Osteocyte (in vitro differentiated cells): ENCODE measurements at regions not wholly inside any gene's neighbourhood (a gene's known extent, or its start where the extent isn't known, plus 50 kb on each side); places are given as distances from the start of the nearest gene placed in this dataset.

Experiments used
- DNase-seq: peaks from one replicate; pipeline ENCODE4 v3.0.0; 2021; ENCODE audit warnings: mixed read lengths; ENCODE audit not compliant: unreplicated experiment; ENCODE audit errors: extremely low spot score
- H3K27ac Mint-ChIP-seq: one replicate; pipeline ENCODE4 v1.8.0; 2021; ENCODE audit warnings: mild to moderate bottlenecking, mixed read lengths; ENCODE audit not compliant: unreplicated experiment
- H3K27me3 Mint-ChIP-seq: one replicate; pipeline ENCODE4 v1.8.0; 2021; ENCODE audit warnings: mixed read lengths; ENCODE audit not compliant: unreplicated experiment
- H3K36me3 Mint-ChIP-seq: one replicate; pipeline ENCODE4 v1.8.0; 2021; ENCODE audit warnings: mixed read lengths; ENCODE audit not compliant: unreplicated experiment
- H3K4me1 Mint-ChIP-seq: one replicate; pipeline ENCODE4 v1.8.0; 2021; ENCODE audit warnings: mixed read lengths; ENCODE audit not compliant: unreplicated experiment
- H3K4me3 Mint-ChIP-seq: one replicate; pipeline ENCODE4 v1.8.0; 2021; ENCODE audit warnings: mild to moderate bottlenecking, moderate library complexity, mixed read lengths; ENCODE audit not compliant: unreplicated experiment
- H3K9me3 Mint-ChIP-seq: one replicate; pipeline ENCODE4 v1.8.0; 2021; ENCODE audit warnings: mixed read lengths; ENCODE audit not compliant: unreplicated experiment
- TF ChIP-seq, protein P1 (sequence below): fragments of 200-600 bp; sonication (generic); IDR thresholded peaks from 2 replicates; pipeline ENCODE4 v1.5.0; 2021; ENCODE audit warnings: antibody characterized with exemption, mild to moderate bottlenecking, moderate library complexity

DNA sequence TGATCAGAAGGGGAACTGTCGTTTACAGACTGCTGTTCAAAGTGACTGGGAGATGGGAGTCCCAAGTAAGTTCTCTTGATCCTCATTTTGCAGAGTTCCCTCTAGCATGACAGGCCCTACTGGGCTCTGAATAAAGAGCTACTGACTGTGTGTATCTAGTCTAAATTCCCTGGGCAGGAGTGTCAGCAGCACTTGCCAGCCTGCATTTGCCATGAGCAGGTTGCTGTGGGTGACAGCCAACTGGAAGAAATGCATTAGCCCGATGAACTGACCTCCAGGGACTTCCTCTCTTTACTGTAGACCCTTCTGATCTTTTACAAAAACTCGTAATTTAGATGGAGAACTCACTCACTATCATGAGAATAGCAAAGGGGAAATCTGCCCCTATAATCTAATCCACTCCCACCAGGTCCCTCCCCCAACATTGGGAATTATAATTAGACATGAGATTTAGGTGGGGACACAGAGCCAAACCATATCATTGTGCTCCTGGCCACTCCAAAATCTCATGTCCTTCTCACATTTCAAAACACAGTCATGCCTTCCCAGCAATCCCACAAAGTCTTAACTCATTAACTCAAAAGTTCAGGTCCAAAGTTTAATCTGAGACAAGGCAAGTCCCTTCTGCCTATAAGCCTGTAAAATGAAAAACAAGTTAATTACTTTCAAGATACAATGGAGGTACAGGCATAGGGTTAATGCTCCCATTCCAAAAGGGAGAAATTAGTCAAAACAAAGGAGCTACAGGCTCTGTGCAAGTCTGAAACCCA, 78.9 kb upstream of the CXCL14 start:
- TF ChIP-seq, protein P1, sequence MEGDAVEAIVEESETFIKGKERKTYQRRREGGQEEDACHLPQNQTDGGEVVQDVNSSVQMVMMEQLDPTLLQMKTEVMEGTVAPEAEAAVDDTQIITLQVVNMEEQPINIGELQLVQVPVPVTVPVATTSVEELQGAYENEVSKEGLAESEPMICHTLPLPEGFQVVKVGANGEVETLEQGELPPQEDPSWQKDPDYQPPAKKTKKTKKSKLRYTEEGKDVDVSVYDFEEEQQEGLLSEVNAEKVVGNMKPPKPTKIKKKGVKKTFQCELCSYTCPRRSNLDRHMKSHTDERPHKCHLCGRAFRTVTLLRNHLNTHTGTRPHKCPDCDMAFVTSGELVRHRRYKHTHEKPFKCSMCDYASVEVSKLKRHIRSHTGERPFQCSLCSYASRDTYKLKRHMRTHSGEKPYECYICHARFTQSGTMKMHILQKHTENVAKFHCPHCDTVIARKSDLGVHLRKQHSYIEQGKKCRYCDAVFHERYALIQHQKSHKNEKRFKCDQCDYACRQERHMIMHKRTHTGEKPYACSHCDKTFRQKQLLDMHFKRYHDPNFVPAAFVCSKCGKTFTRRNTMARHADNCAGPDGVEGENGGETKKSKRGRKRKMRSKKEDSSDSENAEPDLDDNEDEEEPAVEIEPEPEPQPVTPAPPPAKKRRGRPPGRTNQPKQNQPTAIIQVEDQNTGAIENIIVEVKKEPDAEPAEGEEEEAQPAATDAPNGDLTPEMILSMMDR, result no peak
- no peaks in the 10 kb centered on the region for H3K4me1 Mint-ChIP-seq
- H3K4me3 Mint-ChIP-seq, result no peak overlapping the region
- no peaks in the 10 kb centered on the region for H3K9me3 Mint-ChIP-seq
- DNase-seq, result peak; percentile 68
- peaks cover 7% of the 10 kb centered on the region for H3K27me3 Mint-ChIP-seq
- no peak overlapping the region for H3K27ac Mint-ChIP-seq
- no peaks in the 10 kb centered on the region for H3K36me3 Mint-ChIP-seq

DNA sequence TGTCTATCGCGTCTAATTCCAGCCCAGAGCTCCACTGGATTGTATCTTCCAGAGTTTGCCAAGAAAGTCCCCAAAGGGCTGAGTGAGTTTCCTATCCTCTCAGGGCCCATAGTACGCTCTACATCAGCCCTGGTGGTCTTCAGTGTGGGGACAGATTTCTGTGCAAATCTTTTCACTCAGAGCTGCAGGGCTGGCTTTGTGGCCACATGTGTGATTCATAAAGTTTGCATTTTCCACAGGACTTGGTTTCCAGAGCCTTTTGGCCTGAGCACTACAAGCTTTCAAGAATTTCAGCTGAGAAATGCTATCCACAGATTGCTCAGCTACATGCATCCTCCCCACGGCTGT, 76.7 kb upstream of the CXCL14 start:
- Mint-ChIP-seq H3K27ac (no peak overlapping the region), H3K4me3 (no peak overlapping the region), H3K36me3 (no peaks in the 10 kb centered on the region), H3K27me3 (peaks cover 4% of the 10 kb centered on the region), H3K4me1 (no peaks in the 10 kb centered on the region), H3K9me3 (no peaks in the 10 kb centered on the region)
- DNase-seq, result peak; percentile 34
- TF ChIP-seq, protein P1, result no peak

DNA sequence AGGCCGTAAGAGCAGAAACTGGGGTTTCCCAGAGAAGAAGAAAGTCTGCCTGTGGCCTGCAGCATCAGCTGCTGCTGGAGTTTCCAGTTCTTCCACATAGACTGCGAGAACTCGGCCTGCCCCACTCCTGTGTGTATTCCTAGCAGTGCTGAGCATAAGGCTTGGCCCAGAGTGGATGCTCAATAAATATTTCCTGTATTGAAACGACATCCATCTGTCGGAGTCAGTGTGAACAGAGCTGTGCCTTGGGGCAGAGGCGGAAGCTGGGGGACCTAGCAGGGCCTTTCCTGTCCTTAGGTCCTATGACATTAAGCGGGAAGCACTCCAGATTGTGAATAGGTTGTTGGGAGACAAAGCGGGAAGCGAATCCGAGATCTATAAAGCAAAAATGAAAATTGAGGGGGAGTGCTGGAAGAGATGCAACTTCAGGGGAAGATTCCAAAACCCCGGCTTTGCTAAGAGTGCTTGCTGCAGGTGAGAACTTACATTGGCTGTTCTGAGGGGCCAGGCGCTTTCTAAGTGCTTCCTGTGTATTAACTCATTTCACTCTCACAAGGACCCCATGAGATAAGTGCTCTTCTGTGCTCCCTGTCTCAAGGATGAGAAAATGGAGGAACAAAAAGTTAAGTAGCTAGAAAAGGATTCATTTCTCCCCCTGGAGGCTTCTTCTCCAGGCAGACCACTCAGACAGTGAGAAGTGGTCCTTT, 76.1 kb upstream of the CXCL14 start:
- Mint-ChIP-seq H3K27me3 (peaks cover 4% of the 10 kb centered on the region), H3K36me3 (no peaks in the 10 kb centered on the region)

DNA sequence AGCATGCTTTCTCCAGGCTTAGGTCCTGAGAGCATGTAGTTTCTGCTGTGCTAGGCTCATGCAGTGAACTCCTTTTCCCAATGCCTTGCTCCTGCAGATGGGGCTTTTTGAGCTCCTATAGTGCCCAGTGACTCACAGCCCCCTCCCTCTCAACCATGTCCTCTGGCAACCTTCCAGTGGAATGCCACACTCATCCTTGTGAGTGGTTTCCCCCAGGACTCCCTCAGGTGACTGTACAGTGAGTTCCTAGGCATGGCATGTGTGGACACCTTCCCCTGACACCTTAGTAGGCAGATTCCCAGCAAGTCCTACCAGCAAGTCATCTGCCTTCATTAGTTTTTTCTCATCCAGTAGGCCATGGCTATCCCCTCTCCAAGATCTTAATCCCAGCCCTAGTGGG, 72.4 kb upstream of the CXCL14 start:
- Mint-ChIP-seq H3K36me3 (no peaks in the 10 kb centered on the region), H3K27ac (no peak overlapping the region), H3K9me3 (no peaks in the 10 kb centered on the region), H3K4me1 (no peaks in the 10 kb centered on the region), H3K27me3 (no peaks in the 10 kb centered on the region), H3K4me3 (no peak overlapping the region)
- peak; percentile 62 for DNase-seq
- TF ChIP-seq, protein P1, result no peak

More for the DNA sequence above, 76.1 kb upstream of the CXCL14 start:
- no peaks in the 10 kb centered on the region for H3K9me3 Mint-ChIP-seq
- no peak overlapping the region for H3K4me3 Mint-ChIP-seq
- no peak overlapping the region for H3K27ac Mint-ChIP-seq
- DNase-seq, result peak; percentile 51
- H3K4me1 Mint-ChIP-seq, result no peaks in the 10 kb centered on the region
- TF ChIP-seq, protein P1, result no peak

DNA sequence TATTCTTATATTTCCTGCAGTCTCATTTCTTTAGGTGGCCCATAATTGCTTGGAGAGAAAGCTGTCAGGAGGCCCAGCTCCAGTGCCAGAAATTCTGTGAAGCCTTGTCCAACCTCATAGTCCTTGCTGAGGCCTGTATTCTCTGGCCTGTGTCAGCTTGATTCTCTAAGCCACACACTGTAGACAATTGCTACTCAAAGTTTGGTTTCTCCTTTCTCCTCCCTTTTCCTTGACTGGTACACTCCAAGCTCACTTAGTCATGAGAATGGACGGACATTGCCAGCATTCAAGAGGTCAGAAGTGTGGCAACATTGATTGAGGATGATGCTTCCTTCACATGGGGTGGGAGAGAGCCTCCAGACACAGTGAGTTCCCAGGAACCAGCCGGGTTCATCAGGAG, 71.3 kb upstream of the CXCL14 start:
- H3K4me3 Mint-ChIP-seq, result no peak overlapping the region
- TF ChIP-seq, protein P1, result no peak
- H3K4me1 Mint-ChIP-seq, result no peaks in the 10 kb centered on the region
- H3K36me3 Mint-ChIP-seq, result no peaks in the 10 kb centered on the region
- peaks cover 4% of the 10 kb centered on the region for H3K27me3 Mint-ChIP-seq
- peak; percentile 8 for DNase-seq
- no peaks in the 10 kb centered on the region for H3K9me3 Mint-ChIP-seq
- no peak overlapping the region for H3K27ac Mint-ChIP-seq
